ENCODE measurements at regions not wholly inside any gene's neighbourhood (a gene's known extent, or its start where the extent isn't known, plus 50 kb on each side); places are given as distances from the start of the nearest gene placed in this dataset.

- DNase-seq (ENCODE audit: low read depth, low spot score) (no peak), FAIRE-seq (no peak), ATAC-seq (no peak)
- Histone ChIP-seq H3K9me3 (replicated peaks; ENCODE audit: control insufficient read depth, insufficient read depth, low read length) (no peaks in the 10 kb centered on the region), H3K36me3 (ENCODE audit: control insufficient read depth in 2 of 2, insufficient read depth in 2 of 2, low read length in 1 of 2) (no peaks in the 10 kb centered on the region), H3K27me3 (replicated peaks in 1 of 2; ENCODE audit: control insufficient read depth in 2 of 2, insufficient read depth in 2 of 2, low read length in 1 of 2) (no peaks in the 10 kb centered on the region), H3K79me2 (ENCODE audit: control insufficient read depth, insufficient read depth, low read length) (no peaks in the 10 kb centered on the region), H3K4me2 (ENCODE audit: control insufficient read depth, insufficient read depth) (no peak overlapping the region), H4K20me1 (ENCODE audit: control insufficient read depth, insufficient read depth) (no peaks in the 10 kb centered on the region), H3K27ac (ENCODE audit: control insufficient read depth, insufficient read depth) (no peak overlapping the region), H3K9ac (ENCODE audit: control insufficient read depth, insufficient read depth, low read length) (no peak overlapping the region), H2AFZ (ENCODE audit: control insufficient read depth, low read depth, low read length) (no peak overlapping the region), H3K4me1 (ENCODE audit: control insufficient read depth, insufficient read depth, low read length) (no peaks in the 10 kb centered on the region), H3K4me3 (no peak overlapping the region)
- in situ Hi-C loops (cut with MboI): no loop called here
- ChIA-PET CTCF (interaction anchor here (1.4 to 1.6 kb wide), 3 partner anchors 10 to 267 kb away, joined by 3 to 4 read pairs (median 3); no protein-coding TSS in a partner anchor), RAD21 (ENCODE audit: unreplicated experiment) (no interaction called here), SMC1A (ENCODE audit: uncharacterized antibody, unreplicated experiment) (interaction anchor here (0.6 to 1.0 kb wide), 2 partner anchors 10 to 578 kb away, joined by 3 to 4 read pairs; no protein-coding TSS in a partner anchor), POLR2A (no interaction called here)
- WGBS (ENCODE audit: insufficient coverage, insufficient replicate concordance, low lambda C conversion rate, missing lambda C conversion rate): 12% methylated on average over 2 of the region's 2 CpGs
- no TSS peak for BruUV-seq (replicated peaks)
- intact Hi-C loops (cut with micrococcal nuclease; ENCODE audit: unreplicated experiment): no loop called here
- TF ChIP-seq BCL3 (IDR thresholded peaks at IDR 0.05; ENCODE audit: borderline replicate concordance, insufficient read depth, low read depth, low read length, poor library complexity, severe bottlenecking) (no peak), CHD1 (IDR thresholded peaks at IDR 0.05; ENCODE audit: low read depth, low read length) (no peak), ETV6 (conservative IDR thresholded peaks at IDR 0.05 in 1 of 2, IDR thresholded peaks at IDR 0.05 in 1 of 2; ENCODE audit: borderline replicate concordance in 1 of 2, low read depth in 1 of 2) (no peak), KDM1A (IDR thresholded peaks at IDR 0.05; ENCODE audit: borderline replicate concordance) (no peak), HSF1 (IDR thresholded peaks at IDR 0.05; ENCODE audit: low read depth, low read length) (no peak), E2F8 (IDR thresholded peaks at IDR 0.05; ENCODE audit: low read depth, partially characterized antibody) (no peak), SMAD5 (IDR thresholded peaks at IDR 0.05; ENCODE audit: low read depth) (no peak), PAX5 (IDR thresholded peaks at IDR 0.05; ENCODE audit: borderline replicate concordance, low read depth, low read length) (no peak), FOXK2 (IDR thresholded peaks at IDR 0.05) (no peak), RBBP5 (conservative IDR thresholded peaks at IDR 0.05) (no peak), CBX3 (IDR thresholded peaks at IDR 0.05; ENCODE audit: borderline replicate concordance, low read depth) (no peak), EZH2 (IDR thresholded peaks at IDR 0.05; ENCODE audit: borderline replicate concordance, control insufficient read depth, low read depth, low read length) (no peak)
These were observed 207.7 kb downstream of the PTPRC start for GRCh38 chr1:198846556-198846955.
